HG02885 (cell line): ENCODE measurements at regions not wholly inside any gene's neighbourhood (a gene's known extent, or its start where the extent isn't known, plus 50 kb on each side); places are given as distances from the start of the nearest gene placed in this dataset.
"Not testable (repeated sequence)": the region's sequence is repeated elsewhere in the genome, so short reads cannot be mapped to it uniquely, and the experiment has no call there.

Source experiments
- ATAC-seq: cut with Tn5 transposase; IDR thresholded peaks from one replicate; pipeline ENCODE4 v1.9.1; 2021; ENCODE audit warnings: mild to moderate bottlenecking; ENCODE audit not compliant: unreplicated experiment, poor library complexity

GRCh38 chr4:117661091-117662072, 372.9 kb upstream of the NDST3 start:
- ATAC-seq = no peak

- no peak for ATAC-seq
Measured at GRCh38 chr4:117664706-117665444, 369.4 kb upstream of the NDST3 start.

DNA sequence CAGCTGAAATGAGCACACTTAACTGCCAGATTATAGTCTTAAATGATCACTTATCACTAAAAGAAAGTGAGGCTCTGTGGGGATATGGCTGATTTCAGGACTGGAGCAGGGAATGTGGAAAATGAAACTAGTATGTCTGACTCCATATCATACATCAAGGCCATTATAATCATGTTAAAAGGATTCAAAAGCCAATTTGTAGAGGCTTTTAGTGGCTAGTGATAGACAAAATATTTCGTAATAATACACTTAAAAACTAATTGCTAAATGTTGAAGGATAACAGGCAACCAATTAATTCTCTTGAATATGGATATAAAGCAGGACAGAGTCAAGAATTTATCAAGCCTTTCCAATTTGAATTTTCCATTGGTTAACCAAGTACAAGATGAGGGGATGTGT, 358.1 kb upstream of the NDST3 start:
- no peak for ATAC-seq

GRCh38 chr4:117678861-117679260, 355.4 kb upstream of the NDST3 start:
- ATAC-seq = no peak

- ATAC-seq = no peak
Measured at GRCh38 chr4:117691572-117692351, 342.5 kb upstream of the NDST3 start.

DNA sequence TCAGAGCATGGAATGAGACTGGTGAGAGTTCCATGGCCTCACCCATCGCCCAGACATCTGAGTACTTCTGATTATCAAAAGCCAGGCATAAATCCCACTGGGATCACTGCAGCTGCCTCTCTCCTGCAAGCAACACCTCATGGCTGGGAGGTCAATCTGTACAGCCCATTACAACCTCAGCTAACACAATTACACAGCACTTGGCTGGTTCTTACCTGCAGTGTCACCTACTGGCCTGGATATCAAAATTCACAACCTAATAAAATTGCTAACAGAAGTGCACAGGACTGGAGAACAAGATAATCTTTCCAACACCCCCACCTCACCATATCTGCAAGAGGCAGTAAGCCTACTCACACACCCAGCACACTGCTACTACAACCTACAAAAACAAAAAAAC, 341.7 kb upstream of the NDST3 start:
- ATAC-seq = no peak

DNA sequence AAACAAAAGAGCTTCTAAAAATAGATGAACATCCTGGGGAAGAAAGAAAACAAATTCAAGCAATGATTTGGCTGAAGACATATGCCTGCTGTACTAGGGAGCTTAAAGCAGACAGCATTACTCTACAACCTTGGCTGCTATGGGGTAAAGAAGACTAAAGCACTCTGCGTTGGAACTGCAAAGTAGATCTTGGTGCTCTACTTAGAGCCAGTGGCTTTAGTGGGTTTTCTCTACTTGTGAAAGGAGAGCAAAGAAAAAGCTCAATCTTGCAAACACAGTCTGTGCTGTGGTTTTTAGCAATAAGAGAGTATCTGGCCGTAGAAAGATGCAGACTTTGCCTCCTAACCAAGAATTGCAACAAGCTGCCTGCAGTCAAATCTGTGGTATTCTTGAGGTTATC, 334.7 kb upstream of the NDST3 start:
- no peak for ATAC-seq

- ATAC-seq = peak; percentile 81
Measured at GRCh38 chr4:117700111-117700892, 334.0 kb upstream of the NDST3 start.

GRCh38 chr4:117702353-117702752, 331.9 kb upstream of the NDST3 start:
- ATAC-seq = no peak

- no peak for ATAC-seq
Measured at GRCh38 chr4:117704721-117705120, 329.6 kb upstream of the NDST3 start.

- no peak for ATAC-seq
Measured at GRCh38 chr4:117740736-117741135, 293.6 kb upstream of the NDST3 start.

GRCh38 chr4:117745379-117745778, 288.9 kb upstream of the NDST3 start:
- not testable (repeated sequence) for ATAC-seq

- ATAC-seq = no peak
Measured at GRCh38 chr4:117755438-117755837, 278.8 kb upstream of the NDST3 start.

GRCh38 chr4:117768610-117769009, 265.7 kb upstream of the NDST3 start:
- no peak for ATAC-seq

- ATAC-seq = no peak
Measured at GRCh38 chr4:117770269-117771102, 263.8 kb upstream of the NDST3 start.

- ATAC-seq = no peak
Measured at GRCh38 chr4:117771647-117772337, 262.5 kb upstream of the NDST3 start.

GRCh38 chr4:117773064-117773936, 261.0 kb upstream of the NDST3 start:
- no peak for ATAC-seq
